ENCODE measurements at regions not wholly inside any gene's neighbourhood (a gene's known extent, or its start where the extent isn't known, plus 50 kb on each side); places are given as distances from the start of the nearest gene placed in this dataset.
"Not testable (repeated sequence)": the region's sequence is repeated elsewhere in the genome, so short reads cannot be mapped to it uniquely, and the experiment has no call there.

- peak overlapping the region; percentile 48 to 76 (median 67); a peak in 21 of 22 replicates for H3K9ac ChIP-seq
- peak overlapping the region; percentile 61 to 97 (median 87) for H3K4me2 ChIP-seq
- no peaks in the 10 kb centered on the region for H3K36me3 ChIP-seq
- peaks cover 0 to 29% (median 21%) of the 10 kb centered on the region in 11 experiments; a peak in 18 of 22 replicates for H3K9me3 ChIP-seq (replicated peaks in 1 of 11)
- H3K27me3 ChIP-seq: no peaks in the 10 kb centered on the region
- peak in 9 of 11 experiments; percentile 27 to 71 (median 61); a peak in 13 of 22 replicates for TF ChIP-seq Cebpa-rat (IDR thresholded peaks at IDR 0.05)
- H4K20me1 ChIP-seq: no peaks in the 10 kb centered on the region
- peaks cover 48 to 79% (median 58%) of the 10 kb centered on the region in 10 experiments for H3K4me1 ChIP-seq
- peak overlapping the region in 9 of 10 experiments; percentile 5 to 50 (median 34); a peak in 13 of 20 replicates for H3K4me3 ChIP-seq
- H3K27ac ChIP-seq: peak overlapping the region; percentile 36 to 81 (median 78); a peak in 21 of 22 replicates
Observed at GRCh38 chr21:15211491-15212133, 146.8 kb upstream of the NRIP1 start.

GRCh38 chr21:15212206-15212605 is 147.4 kb upstream of the NRIP1 start:
- H3K4me1 ChIP-seq: peaks cover 48 to 74% (median 58%) of the 10 kb centered on the region in 10 experiments
- H3K4me3 ChIP-seq: peak overlapping the region in 5 of 10 experiments; percentile 31 to 50 (median 37); a peak in 5 of 20 replicates
- peaks cover 0 to 23% (median 20%) of the 10 kb centered on the region in 11 experiments; a peak in 18 of 22 replicates for H3K9me3 ChIP-seq (replicated peaks in 1 of 11)
- TF ChIP-seq Cebpa-rat (IDR thresholded peaks at IDR 0.05): no peak
- H3K9ac ChIP-seq: peak overlapping the region in 8 of 11 experiments; percentile 48 to 76 (median 68); a peak in 10 of 22 replicates
- no peaks in the 10 kb centered on the region for H3K36me3 ChIP-seq
- H3K27me3 ChIP-seq: no peaks in the 10 kb centered on the region
- H3K4me2 ChIP-seq: peak overlapping the region; percentile 61 to 97 (median 87); a peak in 20 of 22 replicates
- H4K20me1 ChIP-seq: no peaks in the 10 kb centered on the region
- peak overlapping the region; percentile 36 to 81 (median 78); a peak in 21 of 22 replicates for H3K27ac ChIP-seq

GRCh38 chr21:15218476-15218875 is 153.7 kb upstream of the NRIP1 start:
- H4K20me1 ChIP-seq; H3K4me2 ChIP-seq; H3K27me3 ChIP-seq; H3K4me3 ChIP-seq; H3K36me3 ChIP-seq; H3K27ac ChIP-seq; H3K9ac ChIP-seq; H3K9me3 ChIP-seq (replicated peaks in 1 of 11): not testable (repeated sequence)
- peaks cover 24 to 60% (median 39%) of the 10 kb centered on the region in 10 experiments for H3K4me1 ChIP-seq

GRCh38 chr21:15219039-15219438 is 154.2 kb upstream of the NRIP1 start:
- Histone ChIP-seq H3K27ac (peak overlapping the region in 1 of 11 experiments; percentile 76; a peak in 2 of 22 replicates), H4K20me1 (no peaks in the 10 kb centered on the region), H3K4me2 (peak overlapping the region in 3 of 11 experiments; percentile 72 to 91 (median 77); a peak in 5 of 22 replicates), H3K9ac (no peak overlapping the region), H3K4me1 (peaks cover 18 to 60% (median 33%) of the 10 kb centered on the region in 10 experiments), H3K4me3 (no peak overlapping the region), H3K36me3 (no peaks in the 10 kb centered on the region), H3K27me3 (no peaks in the 10 kb centered on the region), H3K9me3 (replicated peaks in 1 of 11) (peaks cover 0 to 12% (median 4%) of the 10 kb centered on the region in 11 experiments; a peak in 6 of 22 replicates)
- TF ChIP-seq Cebpa-rat (IDR thresholded peaks at IDR 0.05): no peak

GRCh38 chr21:15219894-15220293 is 155.1 kb upstream of the NRIP1 start:
- H3K27me3 ChIP-seq: no peaks in the 10 kb centered on the region
- no peak for TF ChIP-seq Cebpa-rat (IDR thresholded peaks at IDR 0.05)
- peak overlapping the region in 3 of 11 experiments; percentile 6 to 62 (median 52); a peak in 4 of 22 replicates for H3K9ac ChIP-seq
- H3K9me3 ChIP-seq (replicated peaks in 1 of 11): peaks cover 0 to 13% (median 7%) of the 10 kb centered on the region in 11 experiments; a peak in 6 of 22 replicates
- no peak overlapping the region for H3K4me3 ChIP-seq
- H3K4me2 ChIP-seq: peak overlapping the region; percentile 29 to 91 (median 49); a peak in 21 of 22 replicates
- no peaks in the 10 kb centered on the region for H4K20me1 ChIP-seq
- peaks cover 12 to 68% (median 30%) of the 10 kb centered on the region in 10 experiments for H3K4me1 ChIP-seq
- no peaks in the 10 kb centered on the region for H3K36me3 ChIP-seq
- H3K27ac ChIP-seq: peak overlapping the region in 6 of 11 experiments; percentile 7 to 77 (median 58); a peak in 8 of 22 replicates

GRCh38 chr21:15221799-15222386 is 157.1 kb upstream of the NRIP1 start:
- no peaks in the 10 kb centered on the region for H3K36me3 ChIP-seq
- H3K9me3 ChIP-seq (replicated peaks in 1 of 11): peaks cover 0 to 13% (median 7%) of the 10 kb centered on the region in 11 experiments; a peak in 6 of 22 replicates
- peak overlapping the region in 3 of 11 experiments; percentile 15 to 44 (median 32); a peak in 4 of 22 replicates for H3K9ac ChIP-seq
- no peaks in the 10 kb centered on the region for H4K20me1 ChIP-seq
- peak in 4 of 11 experiments; percentile 18 to 79 (median 50); a peak in 6 of 22 replicates for TF ChIP-seq Cebpa-rat (IDR thresholded peaks at IDR 0.05)
- peak overlapping the region in 6 of 11 experiments; percentile 27 to 77 (median 63); a peak in 11 of 22 replicates for H3K27ac ChIP-seq
- H3K4me1 ChIP-seq: peaks cover 12 to 61% (median 30%) of the 10 kb centered on the region in 10 experiments
- no peak overlapping the region for H3K4me3 ChIP-seq
- no peaks in the 10 kb centered on the region for H3K27me3 ChIP-seq
- H3K4me2 ChIP-seq: peak overlapping the region in 9 of 11 experiments; percentile 11 to 91 (median 60); a peak in 17 of 22 replicates

GRCh38 chr21:15222707-15223106 is 157.9 kb upstream of the NRIP1 start:
- Histone ChIP-seq H4K20me1 (no peaks in the 10 kb centered on the region), H3K27ac (peak overlapping the region in 6 of 11 experiments; percentile 27 to 77 (median 63); a peak in 9 of 22 replicates), H3K4me2 (peak overlapping the region in 7 of 11 experiments; percentile 11 to 91 (median 71); a peak in 12 of 22 replicates)

GRCh38 chr21:15224346-15225086 is 159.7 kb upstream of the NRIP1 start:
- Histone ChIP-seq H3K27me3 (no peaks in the 10 kb centered on the region), H3K9ac (no peak overlapping the region), H3K4me1 (peaks cover 12 to 54% (median 29%) of the 10 kb centered on the region in 10 experiments), H3K36me3 (no peaks in the 10 kb centered on the region), H3K27ac (peak overlapping the region in 1 of 11 experiments; percentile 76; a peak in 1 of 22 replicates), H3K9me3 (replicated peaks in 1 of 11) (peaks cover 0 to 9% (median 5%) of the 10 kb centered on the region in 11 experiments; a peak in 5 of 22 replicates), H3K4me2 (peak overlapping the region in 3 of 11 experiments; percentile 15 to 91 (median 28); a peak in 4 of 22 replicates), H4K20me1 (no peaks in the 10 kb centered on the region), H3K4me3 (no peak overlapping the region)
- no peak for TF ChIP-seq Cebpa-rat (IDR thresholded peaks at IDR 0.05)

More at GRCh38 chr21:15222707-15223106, 157.9 kb upstream of the NRIP1 start:
- no peak for TF ChIP-seq Cebpa-rat (IDR thresholded peaks at IDR 0.05)
- Histone ChIP-seq H3K36me3 (no peaks in the 10 kb centered on the region), H3K4me1 (peaks cover 12 to 61% (median 30%) of the 10 kb centered on the region in 10 experiments), H3K4me3 (no peak overlapping the region), H3K27me3 (no peaks in the 10 kb centered on the region), H3K9ac (peak overlapping the region in 3 of 11 experiments; percentile 15 to 44 (median 32); a peak in 4 of 22 replicates), H3K9me3 (replicated peaks in 1 of 11) (peaks cover 0 to 10% (median 5%) of the 10 kb centered on the region in 11 experiments; a peak in 6 of 22 replicates)
